ENCODE measurements at regions not wholly inside any gene's neighbourhood (a gene's known extent, or its start where the extent isn't known, plus 50 kb on each side); places are given as distances from the start of the nearest gene placed in this dataset.
"Not testable (repeated sequence)": the region's sequence is repeated elsewhere in the genome, so short reads cannot be mapped to it uniquely, and the experiment has no call there.

GRCh38 chr14:22285991-22286390 lies 303.0 kb downstream of the DAD1 start:
- no peak for TF ChIP-seq CTCF (IDR thresholded peaks at IDR 0.05)
- Histone ChIP-seq H3K27ac (peak overlapping the region in 1 of 2 donors; percentile 64), H3K27me3 (no peaks in the 10 kb centered on the region), H3K4me1 (peaks cover 0 to 62% (median 12%) of the 10 kb centered on the region in 4 donors), H3K36me3 (no peaks in the 10 kb centered on the region), H3K9me3 (peaks cover 0 to 3% (median 0%) of the 10 kb centered on the region in 3 donors), H3K4me3 (no peak overlapping the region)
- intact Hi-C loops (cut with DNase I; ENCODE audit: low total_unique reads): no loop called here
- DNase-seq: no peak

- no peak for DNase-seq
- intact Hi-C loops (cut with DNase I; ENCODE audit: low total_unique reads): no loop called here
- no peak overlapping the region for H3K27ac ChIP-seq
- H3K36me3 ChIP-seq: no peaks in the 10 kb centered on the region
- TF ChIP-seq CTCF (IDR thresholded peaks at IDR 0.05): no peak
- no peaks in the 10 kb centered on the region for H3K9me3 ChIP-seq
- H3K4me3 ChIP-seq: no peak overlapping the region
- H3K4me1 ChIP-seq: peaks cover 0 to 81% (median 19%) of the 10 kb centered on the region in 4 donors
- no peaks in the 10 kb centered on the region for H3K27me3 ChIP-seq
Observed at GRCh38 chr14:22282949-22283348, 306.1 kb downstream of the DAD1 start.

GRCh38 chr14:22282417-22282816 lies 306.6 kb downstream of the DAD1 start:
- H3K27me3 ChIP-seq: no peaks in the 10 kb centered on the region
- DNase-seq: no peak
- H3K36me3 ChIP-seq: no peaks in the 10 kb centered on the region
- no peaks in the 10 kb centered on the region for H3K9me3 ChIP-seq
- intact Hi-C loops (cut with DNase I; ENCODE audit: low total_unique reads): no loop called here
- TF ChIP-seq CTCF (IDR thresholded peaks at IDR 0.05): no peak
- H3K4me1 ChIP-seq: peaks cover 0 to 81% (median 18%) of the 10 kb centered on the region in 4 donors
- peak overlapping the region in 1 of 2 donors; percentile 56 for H3K27ac ChIP-seq
- H3K4me3 ChIP-seq: no peak overlapping the region

GRCh38 chr14:22281447-22281874 lies 307.6 kb downstream of the DAD1 start:
- Histone ChIP-seq H3K4me1 (peaks cover 0 to 76% (median 12%) of the 10 kb centered on the region in 4 donors), H3K27ac (peak overlapping the region; percentile 28 to 56)
- H3K9me3 ChIP-seq; intact Hi-C loops (cut with DNase I; ENCODE audit: low total_unique reads); H3K36me3 ChIP-seq; H3K4me3 ChIP-seq; H3K27me3 ChIP-seq; DNase-seq: not testable (repeated sequence)

- Histone ChIP-seq H3K9me3 (no peaks in the 10 kb centered on the region), H3K4me3 (no peak overlapping the region), H3K4me1 (peaks cover 0 to 70% (median 12%) of the 10 kb centered on the region in 4 donors), H3K27me3 (no peaks in the 10 kb centered on the region), H3K27ac (peak overlapping the region; percentile 28 to 56), H3K36me3 (no peaks in the 10 kb centered on the region)
- TF ChIP-seq CTCF (IDR thresholded peaks at IDR 0.05): no peak
- intact Hi-C loops (cut with DNase I; ENCODE audit: low total_unique reads): no loop called here
- no peak for DNase-seq
Observed at GRCh38 chr14:22280497-22281316, 308.3 kb downstream of the DAD1 start.
